H1 (cell line): ENCODE measurements at regions not wholly inside any gene's neighbourhood (a gene's known extent, or its start where the extent isn't known, plus 50 kb on each side); places are given as distances from the start of the nearest gene placed in this dataset.
A peak's percentile ranks its signal among the peaks of the same experiment; 100 is the strongest.

ENCODE experiments used
- CTCF ChIA-PET: fragments of 300-600 bp; sonication (Branson Sonifier 250); formaldehyde crosslinking; loops from one replicate; lab custom pipeline; 2021; ENCODE audit not compliant: partially characterized antibody; lab: Charles Lee
- POLR2A ChIA-PET: fragments of 300-600 bp; sonication (Branson Sonifier 250); formaldehyde crosslinking; loops from one replicate; lab custom pipeline; 2021; ENCODE audit warnings: inconsistent platforms; ENCODE audit not compliant: partially characterized antibody; lab: Charles Lee
- DNase-seq, 2 experiments: peaks; one replicate each; pipeline versions ENCODE4 v3.0.0 to v3.0.0-alpha.2; 2010 to 2022; ENCODE audit warnings: low spot score in 2 of 2, low read depth in 1 of 2, mixed read lengths in 1 of 2
- FAIRE-seq: peaks from 2 replicates; lab custom pipeline; 2011; peaks lifted over from hg19 to GRCh38; lab: Jason Lieb, UNC
- H2AFZ ChIP-seq: 2 replicates; pipeline ENCODE4 v1.8.1; 2012; ENCODE audit warnings: low read length, inconsistent platforms
- H2AK5ac ChIP-seq: 2 replicates; pipeline ENCODE4 v1.6.1; 2013; ENCODE audit warnings: low read depth, low read length
- H2BK120ac ChIP-seq: replicated peaks from 2 replicates; pipeline ENCODE3; 2013; ENCODE audit warnings: low read depth, low read length, inconsistent platforms
- H2BK12ac ChIP-seq: 2 replicates; pipeline ENCODE4 v1.6.1; 2013; ENCODE audit warnings: low read depth, low read length
- H2BK15ac ChIP-seq: 2 replicates; pipeline ENCODE4 v1.6.1; 2013; ENCODE audit warnings: low read length
- H2BK20ac ChIP-seq: 2 replicates; pipeline ENCODE4 v1.6.1; 2013; ENCODE audit warnings: low read length
- H2BK5ac ChIP-seq: 2 replicates; pipeline ENCODE4 v1.6.1; 2013; ENCODE audit warnings: low read depth, low read length
- H3K14ac ChIP-seq: 2 replicates; pipeline ENCODE4 v1.6.1; 2013; ENCODE audit warnings: inconsistent platforms; ENCODE audit not compliant: insufficient read length
- H3K18ac ChIP-seq: 2 replicates; pipeline ENCODE4 v1.6.1; 2013; ENCODE audit warnings: low read length; ENCODE audit errors: extremely low read depth
- H3K23ac ChIP-seq: 2 replicates; pipeline ENCODE4 v1.6.1; 2013; ENCODE audit warnings: inconsistent platforms; ENCODE audit not compliant: insufficient read length
- H3K23me2 ChIP-seq: 2 replicates; pipeline ENCODE4 v1.6.1; 2013; ENCODE audit warnings: low read depth, low read length
- H3K27ac ChIP-seq: 2 replicates; pipeline ENCODE4 v1.6.1; 2011; ENCODE audit warnings: low read depth, low read length, inconsistent platforms
- H3K27me3 ChIP-seq, 4 experiments: replicated peaks in 1 of 4; 1 replicate in 1 of 4; 2 replicates in 3 of 4; pipeline versions ENCODE4 v1.6.1 to v1.8.1; 2011 to 2013; ENCODE audit warnings: low read length in 3 of 4, mild to moderate bottlenecking in 3 of 4, inconsistent platforms in 2 of 4, mixed read lengths in 2 of 4, moderate library complexity in 1 of 4; ENCODE audit not compliant: control insufficient read depth in 3 of 4, insufficient read depth in 3 of 4; ENCODE audit errors: extremely low read depth in 1 of 4
- H3K36me3 ChIP-seq, 4 experiments: 2 replicates each; pipeline versions ENCODE4 v1.6.1 to v1.8.1; 2011 to 2013; ENCODE audit warnings: mild to moderate bottlenecking in 4 of 4, low read length in 3 of 4, moderate library complexity in 2 of 4, control low read depth in 1 of 4, inconsistent platforms in 1 of 4; ENCODE audit not compliant: insufficient read depth in 4 of 4, control insufficient read depth in 2 of 4
- H3K4ac ChIP-seq: replicated peaks from 2 replicates; pipeline ENCODE3; 2013; ENCODE audit warnings: low read length, low read depth, mixed read lengths, inconsistent platforms; ENCODE audit not compliant: insufficient read length
- H3K4me1 ChIP-seq, 4 experiments: replicated peaks in 1 of 4; 1 replicate in 1 of 4; 2 replicates in 3 of 4; pipeline versions ENCODE4 v1.6.1 to v1.8.1; 2011 to 2013; ENCODE audit warnings: low read length in 3 of 4, inconsistent platforms in 2 of 4, mixed read lengths in 1 of 4; ENCODE audit not compliant: insufficient read depth in 4 of 4, control insufficient read depth in 3 of 4
- H3K4me2 ChIP-seq, 2 experiments: 2 replicates each; pipeline versions ENCODE4 v1.6.1 to v1.8.1; 2011 to 2013; ENCODE audit warnings: low read depth in 2 of 2, low read length in 2 of 2, control low read depth in 1 of 2, inconsistent platforms in 1 of 2, mild to moderate bottlenecking in 1 of 2; ENCODE audit not compliant: insufficient read depth in 1 of 2
- H3K4me3 ChIP-seq, 4 experiments: fragments of 200-600, 300-600 bp in 1 of 4; sonication (generic), shearing (Covaris generic), sonication (Bioruptor Twin) in 1 of 4; 2 replicates each; pipeline versions ENCODE4 v1.5.1 to v1.8.1; 2011 to 2016; ENCODE audit warnings: low read length in 4 of 4, low read depth in 3 of 4, control low read depth in 2 of 4, inconsistent platforms in 2 of 4, mild to moderate bottlenecking in 2 of 4, mixed read lengths in 1 of 4, moderate library complexity in 1 of 4; ENCODE audit not compliant: insufficient read depth in 2 of 4; ENCODE audit errors: extremely low read depth in 1 of 4
- H3K56ac ChIP-seq: replicated peaks from 2 replicates; pipeline ENCODE3; 2013; ENCODE audit warnings: low read depth, mild to moderate bottlenecking, mixed read lengths, low read length, inconsistent platforms; ENCODE audit not compliant: insufficient read length
- H3K79me1 ChIP-seq: 2 replicates; pipeline ENCODE4 v1.6.1; 2013; ENCODE audit warnings: low read depth, low read length, control low read depth
- H3K79me2 ChIP-seq, 2 experiments: 2 replicates each; pipeline versions ENCODE4 v1.6.1 to v1.8.1; 2012 to 2013; ENCODE audit warnings: low read length in 2 of 2, mild to moderate bottlenecking in 2 of 2, inconsistent platforms in 1 of 2; ENCODE audit not compliant: insufficient read depth in 2 of 2, control insufficient read depth in 1 of 2
- H3K9ac ChIP-seq, 4 experiments: replicated peaks in 1 of 4; 1 replicate in 1 of 4; 2 replicates in 3 of 4; pipeline versions ENCODE4 v1.6.1 to v1.8.1; 2011 to 2013; ENCODE audit warnings: low read depth in 3 of 4, low read length in 3 of 4, control low read depth in 2 of 4, mild to moderate bottlenecking in 2 of 4, moderate library complexity in 2 of 4, inconsistent platforms in 1 of 4; ENCODE audit errors: extremely low read depth in 1 of 4
- H3K9me3 ChIP-seq, 2 experiments: 2 replicates each; pipeline versions ENCODE4 v1.6.1 to v1.8.1; 2012 to 2013; ENCODE audit warnings: mild to moderate bottlenecking in 2 of 2, moderate library complexity in 2 of 2, control low read depth in 1 of 2, inconsistent platforms in 1 of 2, low read depth in 1 of 2, low read length in 1 of 2, mixed read lengths in 1 of 2; ENCODE audit not compliant: insufficient read depth in 2 of 2
- H4K20me1 ChIP-seq, 2 experiments: replicated peaks in 1 of 2; 2 replicates each; pipeline versions ENCODE3 to v1.8.1; 2011 to 2013; ENCODE audit warnings: inconsistent platforms in 2 of 2, low read length in 2 of 2, mild to moderate bottlenecking in 1 of 2; ENCODE audit not compliant: insufficient read depth in 2 of 2, control insufficient read depth in 1 of 2
- H4K5ac ChIP-seq: 2 replicates; pipeline ENCODE4 v1.6.1; 2013; ENCODE audit warnings: low read length, low read depth, mixed read lengths, inconsistent platforms; ENCODE audit not compliant: insufficient read length
- H4K8ac ChIP-seq: 2 replicates; pipeline ENCODE4 v1.8.0; 2013; ENCODE audit warnings: mild to moderate bottlenecking, moderate library complexity, low read length, inconsistent platforms; ENCODE audit not compliant: insufficient read depth; ENCODE audit errors: extremely low read depth
- H4K91ac ChIP-seq: replicated peaks from 2 replicates; pipeline ENCODE3; 2013; ENCODE audit warnings: low read length, mixed read lengths, inconsistent platforms; ENCODE audit not compliant: insufficient read length
- RAD21 ChIP-seq, 2 experiments: IDR thresholded peaks in 1 of 2; conservative IDR thresholded peaks in 1 of 2; 2 replicates each; pipeline ENCODE4 v1.6.1; 2011; ENCODE audit warnings: low read depth in 2 of 2, low read length in 2 of 2, improper control_type of control experiment in 1 of 2, inconsistent platforms in 1 of 2, mild to moderate bottlenecking in 1 of 2, moderate library complexity in 1 of 2
- TAF7 ChIP-seq: optimal IDR thresholded peaks from 2 replicates; pipeline ENCODE3; 2011; ENCODE audit warnings: low read depth, mild to moderate bottlenecking, inconsistent platforms, low read length, moderate library complexity, borderline replicate concordance
- WGBS, 2 experiments: shearing (Covaris generic) in 1 of 2; methylation state at CpG; one replicate each; pipeline versions ENCODE4 v1.1.6 to v1.1.7; 2013 to 2015; ENCODE audit warnings: low lambda C conversion rate in 2 of 2, mixed read lengths in 2 of 2, inconsistent platforms in 1 of 2, low coverage in 1 of 2, missing lambda C conversion rate in 1 of 2; ENCODE audit not compliant: insufficient replicate concordance in 2 of 2, insufficient coverage in 1 of 2, insufficient read length in 1 of 2; ENCODE audit errors: extremely low coverage in 1 of 2, missing lambda C conversion rate in 1 of 2; 5-methylcytosine and 5-hydroxymethylcytosine counted together
- TF ChIP-seq, protein P1 (sequence below), 3 experiments: IDR thresholded peaks; 1 replicate in 2 of 3; 2 replicates in 1 of 3; pipeline versions ENCODE4 v1.5.1 to v1.6.1; 2011; ENCODE audit warnings: low read length in 3 of 3, mild to moderate bottlenecking in 3 of 3, inconsistent platforms in 2 of 3, low read depth in 1 of 3, moderate library complexity in 1 of 3; ENCODE audit not compliant: insufficient read depth in 1 of 3; ENCODE audit errors: control extremely low read depth in 1 of 3

DNA sequence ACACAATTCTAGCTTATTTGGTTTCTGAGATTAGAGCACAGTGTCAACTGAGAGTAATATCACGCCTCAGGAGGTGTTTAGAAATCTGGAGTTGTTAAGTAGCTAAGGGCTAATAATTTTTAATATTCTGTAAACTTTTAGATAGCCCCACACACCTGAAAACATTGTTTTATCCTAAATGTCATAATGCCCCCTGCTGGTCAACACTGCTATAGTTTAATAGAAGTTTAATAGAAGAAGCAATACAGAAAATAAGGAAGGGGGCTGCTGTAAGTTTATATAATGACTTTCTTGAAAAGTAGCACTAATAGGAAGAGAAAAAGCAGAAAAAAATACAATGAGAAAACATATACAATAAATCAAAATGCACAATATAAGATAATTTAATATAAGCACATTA, 516.4 kb upstream of the PCDH11Y start:
- CTCF ChIA-PET = no interaction called here

More for the DNA sequence above, 516.4 kb upstream of the PCDH11Y start:
- H3K56ac ChIP-seq = no peak overlapping the region
- H2BK120ac ChIP-seq = no peak overlapping the region
- no peaks in the 10 kb centered on the region for H3K27me3 ChIP-seq
- POLR2A ChIA-PET = no interaction called here
- no peaks in the 10 kb centered on the region for H4K20me1 ChIP-seq
- no peak overlapping the region for H2BK12ac ChIP-seq
- no peaks in the 10 kb centered on the region for H3K4me1 ChIP-seq
- no peak overlapping the region for H2BK5ac ChIP-seq
- H4K91ac ChIP-seq = no peak overlapping the region
- H3K4me2 ChIP-seq = no peak overlapping the region
- no peak overlapping the region for H4K5ac ChIP-seq
- H3K27ac ChIP-seq = no peak overlapping the region
- no peaks in the 10 kb centered on the region for H3K23me2 ChIP-seq
- H3K36me3 ChIP-seq = no peaks in the 10 kb centered on the region
- H2AK5ac ChIP-seq = no peak overlapping the region
- FAIRE-seq (no peak), DNase-seq (no peak)
- H3K9ac ChIP-seq = no peak overlapping the region
- no peak overlapping the region for H2BK15ac ChIP-seq
- no peak overlapping the region; the same call in 1 of the 2 replicates for H2AFZ ChIP-seq
- H3K4ac ChIP-seq = no peak overlapping the region
- no peak overlapping the region for H3K18ac ChIP-seq
- H3K79me2 ChIP-seq = no peaks in the 10 kb centered on the region
- no peak overlapping the region for H3K14ac ChIP-seq
- no peaks in the 10 kb centered on the region for H3K79me1 ChIP-seq
- no peak overlapping the region for H3K4me3 ChIP-seq
- H2BK20ac ChIP-seq = no peak overlapping the region
- no peak overlapping the region for H4K8ac ChIP-seq
- TF ChIP-seq TAF7 (no peak), RAD21 (IDR thresholded peaks at IDR 0.05 in 1 of 2, conservative IDR thresholded peaks at IDR 0.05 in 1 of 2; ENCODE audit: low read depth in 2 of 2, low read length in 2 of 2) (peak in 1 of 2 experiments; percentile 42)
- TF ChIP-seq, protein P1, sequence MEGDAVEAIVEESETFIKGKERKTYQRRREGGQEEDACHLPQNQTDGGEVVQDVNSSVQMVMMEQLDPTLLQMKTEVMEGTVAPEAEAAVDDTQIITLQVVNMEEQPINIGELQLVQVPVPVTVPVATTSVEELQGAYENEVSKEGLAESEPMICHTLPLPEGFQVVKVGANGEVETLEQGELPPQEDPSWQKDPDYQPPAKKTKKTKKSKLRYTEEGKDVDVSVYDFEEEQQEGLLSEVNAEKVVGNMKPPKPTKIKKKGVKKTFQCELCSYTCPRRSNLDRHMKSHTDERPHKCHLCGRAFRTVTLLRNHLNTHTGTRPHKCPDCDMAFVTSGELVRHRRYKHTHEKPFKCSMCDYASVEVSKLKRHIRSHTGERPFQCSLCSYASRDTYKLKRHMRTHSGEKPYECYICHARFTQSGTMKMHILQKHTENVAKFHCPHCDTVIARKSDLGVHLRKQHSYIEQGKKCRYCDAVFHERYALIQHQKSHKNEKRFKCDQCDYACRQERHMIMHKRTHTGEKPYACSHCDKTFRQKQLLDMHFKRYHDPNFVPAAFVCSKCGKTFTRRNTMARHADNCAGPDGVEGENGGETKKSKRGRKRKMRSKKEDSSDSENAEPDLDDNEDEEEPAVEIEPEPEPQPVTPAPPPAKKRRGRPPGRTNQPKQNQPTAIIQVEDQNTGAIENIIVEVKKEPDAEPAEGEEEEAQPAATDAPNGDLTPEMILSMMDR (IDR thresholded peaks at IDR 0.05; ENCODE audit: control extremely low read depth in 1 of 3, insufficient read depth in 1 of 3, low read depth in 1 of 3, low read length in 3 of 3) = peak in 1 of 3 experiments; percentile 4; a peak in 1 of 4 replicates
- H3K9me3 ChIP-seq = no peaks in the 10 kb centered on the region
- no peak overlapping the region for H3K23ac ChIP-seq
- 57% methylated on average over 1 of the region's 1 CpG; no CpG with 5 or more reads in 1 of the 2 experiments for WGBS, 2 experiments
